GM20431 (cell line): ENCODE measurements at regions not wholly inside any gene's neighbourhood (a gene's known extent, or its start where the extent isn't known, plus 50 kb on each side); places are given as distances from the start of the nearest gene placed in this dataset.
"Not testable (repeated sequence)": the region's sequence is repeated elsewhere in the genome, so short reads cannot be mapped to it uniquely, and the experiment has no call there.

ENCODE experiments used
- in situ Hi-C: fragments of 300-500 bp; cut with MseI, MboI; formaldehyde crosslinking; loops from one replicate; pipeline ENCODE4 v1.15.0; 2020; ENCODE audit warnings: low sequenced_read_pairs; ENCODE audit not compliant: unreplicated experiment

- in situ Hi-C loops, result no loop called here
Observed at GRCh38 chr11:112310848-112311247, 50.2 kb upstream of the PLET1 start.

- in situ Hi-C loops, result no loop called here
Observed at GRCh38 chr11:112315057-112315720, 54.5 kb upstream of the PLET1 start.

DNA sequence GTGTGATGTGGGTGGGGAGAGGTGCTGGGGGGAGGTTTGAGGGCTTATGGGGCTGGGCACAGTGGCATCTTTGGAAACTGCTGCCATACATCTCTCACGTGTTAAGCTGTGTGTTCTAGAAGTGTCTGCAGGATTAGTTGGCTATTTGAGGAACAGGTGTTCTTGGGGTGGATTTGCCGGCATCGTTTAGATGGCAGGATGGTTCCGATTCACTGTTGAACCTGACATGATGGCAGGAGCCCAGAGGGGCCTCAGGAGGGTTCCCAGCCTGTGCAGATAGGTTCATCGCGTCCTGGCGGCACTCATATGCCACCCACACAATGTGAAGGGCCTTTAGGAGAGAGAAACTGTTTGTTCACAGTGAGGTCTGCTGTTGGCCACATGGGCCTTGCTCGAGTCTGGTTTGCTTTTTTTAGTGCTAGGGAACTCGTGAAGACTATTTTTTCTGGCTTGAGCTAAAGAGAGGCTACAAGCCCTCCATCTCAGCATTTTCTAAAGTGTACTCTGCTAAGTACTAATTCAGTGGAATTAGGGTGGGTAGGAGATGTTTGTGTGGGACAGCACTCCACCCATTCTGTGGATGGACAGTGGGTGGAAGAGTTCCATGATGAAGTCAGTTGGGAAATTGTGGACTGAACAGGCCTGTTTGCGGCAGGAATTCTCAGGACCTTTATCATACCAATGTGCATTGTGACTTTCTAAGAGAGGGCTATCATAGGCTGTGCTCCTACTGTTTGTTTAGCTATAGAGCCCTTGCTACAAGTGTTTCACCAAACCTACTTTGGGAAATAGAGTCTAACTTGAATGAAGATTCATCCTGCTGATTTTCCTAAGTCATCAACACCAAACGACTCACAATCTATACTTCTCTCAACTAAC is 55.4 kb upstream of the PLET1 start:
- in situ Hi-C loops, result no loop called here

- in situ Hi-C loops, result no loop called here
Observed at GRCh38 chr11:112316971-112317370, 56.3 kb upstream of the PLET1 start.

DNA sequence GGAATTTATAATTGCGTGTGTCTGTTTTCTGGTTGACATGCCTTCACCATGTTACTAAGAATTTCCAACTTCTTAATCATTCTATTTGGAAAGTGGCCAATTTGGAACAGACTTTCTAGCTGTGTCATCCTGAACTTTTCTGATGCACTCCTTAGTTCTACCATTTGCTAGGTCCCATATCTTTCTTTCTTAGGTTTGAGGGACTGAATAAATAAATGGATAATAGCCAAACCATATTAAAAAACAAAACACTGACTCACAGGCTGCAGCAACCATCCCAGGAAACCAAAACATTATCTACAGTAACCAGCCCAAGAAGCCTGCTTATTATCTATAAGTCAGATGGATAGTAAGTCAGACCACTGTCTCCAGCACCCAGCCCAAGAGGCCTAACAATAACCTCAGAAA is 57.5 kb upstream of the PLET1 start:
- in situ Hi-C loops, result no loop called here

DNA sequence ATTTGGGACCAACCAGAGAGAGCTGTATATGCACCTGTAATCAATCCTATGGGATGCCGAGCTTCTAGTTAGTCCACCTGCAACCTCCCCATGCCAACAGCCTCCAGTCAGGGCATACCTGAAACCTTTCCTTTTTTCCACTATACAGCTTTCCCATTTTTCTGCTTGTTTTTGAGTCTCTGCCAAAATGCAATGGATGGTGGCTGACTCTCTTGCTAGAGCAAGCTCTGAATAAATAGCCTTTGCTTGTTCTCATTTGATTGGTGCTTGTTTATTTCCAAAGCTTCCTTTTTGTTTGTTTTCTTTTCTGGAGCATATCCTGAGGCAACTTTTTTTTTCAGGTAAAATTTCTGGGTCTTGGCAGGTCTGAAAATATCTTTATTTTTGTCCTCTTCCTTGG is 58.0 kb upstream of the PLET1 start:
- in situ Hi-C loops, result no loop called here

- in situ Hi-C loops, result no loop called here
Observed at GRCh38 chr11:112320668-112321067, 60.0 kb upstream of the PLET1 start.

GRCh38 chr11:112321501-112322172 is 61.0 kb upstream of the PLET1 start:
- in situ Hi-C loops, result no loop called here

DNA sequence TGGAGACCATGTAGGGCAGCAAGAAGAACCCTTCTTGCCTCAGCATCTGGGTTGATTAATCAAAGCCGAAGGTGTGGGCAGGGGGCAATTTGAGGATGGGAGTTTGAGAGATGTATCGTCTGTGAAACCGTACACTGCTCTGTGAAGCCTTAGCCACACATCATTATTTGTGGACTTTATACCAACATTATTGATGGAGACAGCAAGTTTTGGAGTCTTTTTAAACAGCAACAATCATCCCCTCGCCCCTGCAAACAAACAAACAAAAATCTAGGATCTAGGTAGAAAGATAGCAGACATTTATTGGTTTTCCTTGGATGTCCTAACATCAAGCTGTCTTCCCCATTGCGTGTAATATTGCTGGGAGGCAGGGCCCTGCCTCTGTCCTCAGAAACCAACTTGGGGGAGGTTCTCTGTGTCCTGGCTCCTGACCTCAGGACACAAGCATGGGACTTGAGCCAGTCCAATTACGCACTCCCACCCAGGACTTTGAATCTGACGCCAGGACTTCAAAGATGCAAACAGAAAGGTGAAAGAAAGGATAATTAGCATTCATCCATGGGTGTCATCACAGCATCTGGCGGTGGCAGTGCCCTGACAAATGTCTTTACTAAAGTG is 61.6 kb upstream of the PLET1 start:
- in situ Hi-C loops, result no loop called here

GRCh38 chr11:112334381-112334780 is 73.7 kb upstream of the PLET1 start:
- in situ Hi-C loops, result no loop called here

- in situ Hi-C loops, result no loop called here
Observed at GRCh38 chr11:112336356-112336886, 75.8 kb upstream of the PLET1 start.

GRCh38 chr11:112339566-112339965 is 78.9 kb upstream of the PLET1 start:
- in situ Hi-C loops, result no loop called here

DNA sequence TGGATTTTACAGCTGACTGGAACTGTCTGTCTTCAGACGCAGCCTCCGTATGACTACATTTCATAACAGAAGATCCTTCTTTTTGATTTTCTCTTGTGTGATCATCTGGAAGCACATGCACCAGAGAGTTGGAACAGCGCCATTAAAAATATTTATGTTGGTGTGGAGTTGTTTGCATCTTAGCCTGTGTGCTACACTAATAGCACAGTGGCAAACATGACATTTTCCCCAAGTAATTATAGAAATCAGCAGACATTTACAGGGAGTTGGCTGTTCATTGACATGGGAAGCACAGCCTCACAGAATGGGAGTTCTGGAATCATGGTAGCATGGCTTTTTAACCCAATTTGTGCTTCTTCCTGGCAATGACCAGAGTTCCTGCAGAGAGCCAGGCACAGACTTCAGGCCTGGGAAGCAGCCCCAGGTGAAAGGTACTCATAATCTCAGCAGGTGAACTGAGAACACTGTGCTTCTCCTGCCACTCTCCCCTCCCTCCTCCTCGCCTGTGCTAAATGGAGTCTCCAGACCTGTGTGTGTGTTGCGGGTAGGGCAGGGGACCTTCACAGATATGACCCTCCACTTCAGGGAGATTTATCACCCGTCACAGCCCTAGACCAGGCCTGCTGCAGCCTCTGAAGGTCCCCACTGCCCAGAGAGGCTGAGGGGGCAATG is 82.8 kb upstream of the PLET1 start:
- in situ Hi-C loops, result no loop called here

- in situ Hi-C loops, result no loop called here
Observed at GRCh38 chr11:112344040-112344413, 83.4 kb upstream of the PLET1 start.

DNA sequence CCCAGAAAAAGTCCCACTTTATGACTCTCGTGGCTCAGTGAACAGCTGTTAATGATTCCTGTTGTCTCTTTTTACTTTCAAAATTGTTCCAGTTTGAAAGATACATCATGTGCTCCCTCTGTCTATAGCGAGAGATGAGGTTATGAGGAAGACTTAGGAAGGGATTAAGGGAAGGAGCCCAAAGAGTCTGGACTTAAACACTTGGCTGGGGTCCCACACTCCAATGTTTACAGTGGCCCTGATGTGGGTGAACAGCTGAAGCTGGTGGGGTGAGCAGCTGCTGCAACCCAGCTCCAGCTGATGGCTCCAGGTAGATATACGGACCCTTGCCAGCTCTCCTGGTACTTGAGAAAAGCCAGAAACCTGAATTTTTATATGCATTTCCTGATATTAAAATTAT is 84.5 kb upstream of the PLET1 start:
- in situ Hi-C loops, result no loop called here

GRCh38 chr11:112345706-112346105 is 85.0 kb upstream of the PLET1 start:
- in situ Hi-C loops, result no loop called here

GRCh38 chr11:112346586-112346985 is 85.9 kb upstream of the PLET1 start:
- in situ Hi-C loops, result no loop called here

DNA sequence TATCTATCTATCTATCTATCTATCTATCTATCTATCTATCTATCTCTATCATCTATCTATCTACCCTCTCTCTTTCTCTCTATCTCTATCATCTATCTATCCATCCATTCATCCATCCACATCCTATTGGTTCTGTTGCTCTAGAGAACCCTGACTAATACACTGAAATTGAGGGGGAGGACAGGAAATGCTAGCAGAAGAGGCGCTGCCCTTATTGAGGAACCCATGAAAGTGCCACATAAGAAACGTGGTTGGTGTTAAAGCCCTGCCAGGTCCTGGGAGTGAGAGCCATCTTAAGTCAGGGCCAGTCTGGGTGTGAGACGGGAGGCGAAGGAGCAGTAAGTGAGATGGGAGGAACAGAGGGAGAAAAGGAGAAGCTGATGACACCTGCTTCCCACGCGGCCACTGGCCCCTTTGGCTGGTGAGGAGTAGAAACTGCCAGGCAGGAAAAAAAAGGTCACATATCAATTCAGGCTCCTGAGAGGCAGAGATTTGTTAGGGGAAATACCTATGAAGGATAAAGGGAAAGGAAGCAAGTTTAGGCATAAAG is 87.9 kb upstream of the PLET1 start:
- in situ Hi-C loops, result no loop called here

GRCh38 chr11:112351423-112351822 is 90.8 kb upstream of the PLET1 start:
- in situ Hi-C loops, result not testable (repeated sequence)

DNA sequence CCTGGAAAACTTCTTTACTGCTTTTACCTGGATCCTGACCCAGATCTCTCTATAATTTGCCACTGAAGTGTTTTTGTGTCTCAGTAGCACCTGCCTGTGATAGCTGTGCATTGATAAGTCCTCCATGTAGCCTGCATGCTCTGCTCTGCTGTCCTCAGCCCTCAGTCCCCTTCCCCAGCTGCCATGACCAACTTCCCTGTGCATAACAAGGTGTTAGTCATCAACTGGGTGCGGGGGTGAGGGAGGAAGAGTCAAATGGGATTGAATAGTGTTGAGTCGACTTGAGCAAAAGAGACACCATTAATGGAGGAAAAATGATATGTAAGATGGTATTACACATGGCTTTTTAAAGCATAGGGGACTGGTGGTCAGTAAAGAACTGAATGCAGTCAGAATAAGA is 92.2 kb upstream of the PLET1 start:
- in situ Hi-C loops, result no loop called here
